ENCODE measurements at regions not wholly inside any gene's neighbourhood (a gene's known extent, or its start where the extent isn't known, plus 50 kb on each side); places are given as distances from the start of the nearest gene placed in this dataset.

- ATAC-seq, result peak; percentile 90
- Histone ChIP-seq H3K36me3 (ENCODE audit: control insufficient read depth in 1 of 2, insufficient read depth in 2 of 2, low read length in 2 of 2) (no peaks in the 10 kb centered on the region), H3K27me3 (ENCODE audit: insufficient read depth, low read length) (0 out of 2 replicates have a peak, but pooled peaks cover 6% of the 10 kb centered on the region), H3K4me3 (replicated peaks in 1 of 2; ENCODE audit: low read depth in 1 of 2, low read length in 2 of 2) (no peak overlapping the region), H3K9ac (ENCODE audit: low read length) (no peak overlapping the region), H3K9me3 (ENCODE audit: control insufficient read depth in 1 of 2, insufficient read depth in 1 of 2, low read depth in 1 of 2, low read length in 2 of 2) (no peaks in the 10 kb centered on the region), H3K79me2 (ENCODE audit: insufficient read depth, low read length) (no peaks in the 10 kb centered on the region), H3K4me2 (ENCODE audit: low read length) (no peak overlapping the region), H2AFZ (ENCODE audit: low read depth, low read length, poor library complexity, severe bottlenecking) (no peak overlapping the region), H4K20me1 (ENCODE audit: insufficient read depth) (no peaks in the 10 kb centered on the region), H3K4me1 (ENCODE audit: control insufficient read depth in 1 of 2, insufficient read depth in 2 of 2, low read length in 2 of 2) (no peaks in the 10 kb centered on the region), H3K27ac (ENCODE audit: low read depth, low read length) (no peak overlapping the region), H3K9me2 (ENCODE audit: insufficient read depth) (no peaks in the 10 kb centered on the region)
- DNase-seq (ENCODE audit: low read depth, low spot score), result no peak
- CTCF ChIA-PET, result interaction anchor here (0.5 to 1.1 kb wide), 3 partner anchors 16 to 1878 kb away, joined by 3 to 4 read pairs (median 4); no protein-coding TSS in a partner anchor
- TF ChIP-seq POLR2AphosphoS5 (IDR thresholded peaks at IDR 0.05; ENCODE audit: low read depth, low read length) (no peak), RAD21 (IDR thresholded peaks at IDR 0.05; ENCODE audit: low read depth) (peak; percentile 29; the same call in 1 of the 2 replicates), JUND (IDR thresholded peaks at IDR 0.05) (no peak), FOSL1 (IDR thresholded peaks at IDR 0.05; ENCODE audit: low read depth) (no peak)
- TF ChIP-seq, protein P1, sequence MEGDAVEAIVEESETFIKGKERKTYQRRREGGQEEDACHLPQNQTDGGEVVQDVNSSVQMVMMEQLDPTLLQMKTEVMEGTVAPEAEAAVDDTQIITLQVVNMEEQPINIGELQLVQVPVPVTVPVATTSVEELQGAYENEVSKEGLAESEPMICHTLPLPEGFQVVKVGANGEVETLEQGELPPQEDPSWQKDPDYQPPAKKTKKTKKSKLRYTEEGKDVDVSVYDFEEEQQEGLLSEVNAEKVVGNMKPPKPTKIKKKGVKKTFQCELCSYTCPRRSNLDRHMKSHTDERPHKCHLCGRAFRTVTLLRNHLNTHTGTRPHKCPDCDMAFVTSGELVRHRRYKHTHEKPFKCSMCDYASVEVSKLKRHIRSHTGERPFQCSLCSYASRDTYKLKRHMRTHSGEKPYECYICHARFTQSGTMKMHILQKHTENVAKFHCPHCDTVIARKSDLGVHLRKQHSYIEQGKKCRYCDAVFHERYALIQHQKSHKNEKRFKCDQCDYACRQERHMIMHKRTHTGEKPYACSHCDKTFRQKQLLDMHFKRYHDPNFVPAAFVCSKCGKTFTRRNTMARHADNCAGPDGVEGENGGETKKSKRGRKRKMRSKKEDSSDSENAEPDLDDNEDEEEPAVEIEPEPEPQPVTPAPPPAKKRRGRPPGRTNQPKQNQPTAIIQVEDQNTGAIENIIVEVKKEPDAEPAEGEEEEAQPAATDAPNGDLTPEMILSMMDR (IDR thresholded peaks at IDR 0.05 in 2 of 3, conservative IDR thresholded peaks at IDR 0.05 in 1 of 3; ENCODE audit: borderline replicate concordance in 1 of 3, insufficient read depth in 1 of 3, low read depth in 2 of 3, low read length in 2 of 3), result peak; percentile 11 to 47 (median 44); a peak in 4 of 6 replicates
- RAD21 ChIA-PET (ENCODE audit: low non-redundant PET in 1 of 2, low total read pairs in 2 of 2, uncharacterized antibody in 2 of 2, unreplicated experiment in 2 of 2), result no interaction called here
- BruUV-seq (replicated peaks), result no TSS peak
- POLR2A ChIA-PET, result no interaction called here
- intact Hi-C loops (cut with micrococcal nuclease), result no loop called here
Observed at GRCh38 chr4:10186228-10187214, 69.9 kb upstream of the WDR1 start.

Data from HCT116 (cell line).